PC-3 (cell line): ENCODE measurements at regions not wholly inside any gene's neighbourhood (a gene's known extent, or its start where the extent isn't known, plus 50 kb on each side); places are given as distances from the start of the nearest gene placed in this dataset.

Experiments used
- ATAC-seq: fragments of 200-7000 bp; cut with Tn5 transposase; 2 replicates; pipeline ENCODE4 v1.9.1; 2020; ENCODE audit warnings: mild to moderate bottlenecking, moderate library complexity
- BruUV-seq: library from RNA; stranded (reverse); fragments of 400-500 nt; replicated peaks from 2 replicates; lab custom pipeline; 2021; lab: Mats Ljungman, UMichigan
- CTCF ChIA-PET: fragments of 300-600 bp; sonication (Branson Sonifier 250); formaldehyde crosslinking; loops from one replicate; lab custom pipeline; 2022; ENCODE audit warnings: antibody characterized with exemption; lab: Charles Lee
- POLR2A ChIA-PET: fragments of 300-600 bp; sonication (Branson Sonifier 250); formaldehyde crosslinking; loops from one replicate; lab custom pipeline; 2022; ENCODE audit warnings: antibody characterized with exemption; ENCODE audit not compliant: unreplicated experiment; lab: Charles Lee
- DNase-seq: peaks from one replicate; pipeline ENCODE4 v3.0.0-alpha.2; 2015
- H2AFZ ChIP-seq: fragments of 300-600 bp; sonication (generic); 2 replicates; pipeline ENCODE4 v1.6.0; 2016; ENCODE audit warnings: antibody characterized with exemption, low read length
- H3F3A ChIP-seq: fragments of 300-600 bp; sonication (generic); one replicate; pipeline ENCODE4 v1.6.0; 2017; ENCODE audit warnings: antibody characterized with exemption, low read length, control low read depth, mild to moderate bottlenecking; ENCODE audit not compliant: unreplicated experiment
- H3K27ac ChIP-seq: fragments of 300-600 bp; sonication (generic); 2 replicates; pipeline ENCODE4 v1.5.1; 2016; ENCODE audit warnings: mild to moderate bottlenecking, low read length
- H3K27me3 ChIP-seq: fragments of 300-600 bp; sonication (generic); 2 replicates; pipeline ENCODE4 v1.6.1; 2016; ENCODE audit warnings: low read length, mixed read lengths
- H3K36me3 ChIP-seq: fragments of 300-600 bp; sonication (generic); 2 replicates; pipeline ENCODE4 v1.6.1; 2016; ENCODE audit warnings: low read depth, mixed run types, low read length, mixed read lengths
- H3K4me1 ChIP-seq: fragments of 300-600 bp; sonication (generic); 2 replicates; pipeline ENCODE4 v1.5.1; 2016; ENCODE audit warnings: low read length; ENCODE audit not compliant: insufficient read depth
- H3K4me2 ChIP-seq: fragments of 300-600 bp; sonication (generic); 2 replicates; pipeline ENCODE4 v1.6.0; 2016; ENCODE audit warnings: low read length
- H3K4me3 ChIP-seq: fragments of 300-600 bp; sonication (generic); 2 replicates; pipeline ENCODE4 v1.5.1; 2016; ENCODE audit warnings: mild to moderate bottlenecking, low read length, mixed read lengths
- H3K79me2 ChIP-seq: fragments of 300-600 bp; sonication (generic); 2 replicates; pipeline ENCODE4 v1.6.1; 2017; ENCODE audit warnings: low read length, mixed read lengths
- H3K9ac ChIP-seq: fragments of 300-600 bp; sonication (generic); 2 replicates; pipeline ENCODE4 v1.6.0; 2016; ENCODE audit warnings: mild to moderate bottlenecking, low read length
- H3K9me2 ChIP-seq: fragments of 300-600 bp; sonication (generic); replicated peaks from 2 replicates; pipeline ENCODE4 v1.6.1; 2016; ENCODE audit warnings: mixed run types, low read length, mixed read lengths
- H3K9me3 ChIP-seq: fragments of 300-600 bp; sonication (generic); 2 replicates; pipeline ENCODE4 v1.6.1; 2016; ENCODE audit warnings: low read length, mixed read lengths
- H4K20me1 ChIP-seq: fragments of 300-600 bp; sonication (generic); 2 replicates; pipeline ENCODE4 v1.6.1; 2016; ENCODE audit warnings: low read length, mixed read lengths
- EZH2 ChIP-seq: fragments of 300-600 bp; sonication (generic); IDR thresholded peaks from one replicate; pipeline ENCODE4 v1.6.1; 2017; ENCODE audit warnings: antibody characterized with exemption, mild to moderate bottlenecking, low read length; ENCODE audit not compliant: unreplicated experiment
- EZH2phosphoT487 ChIP-seq: fragments of 300-600 bp; sonication (generic); IDR thresholded peaks from 2 replicates; pipeline ENCODE4 v1.6.1; 2018; ENCODE audit warnings: mild to moderate bottlenecking, antibody characterized with exemption, low read length, borderline replicate concordance
- intact Hi-C: fragments of 100-400 bp; cut with micrococcal nuclease; formaldehyde crosslinking; loops from 2 replicates; pipeline ENCODE4 v1.9.0; 2023
- TF ChIP-seq, protein P1 (sequence below): fragments of 300-600 bp; sonication (generic); conservative IDR thresholded peaks from 2 replicates; pipeline ENCODE4 v1.5.1; 2017; ENCODE audit warnings: antibody characterized with exemption, low read depth, mild to moderate bottlenecking, low read length

DNA sequence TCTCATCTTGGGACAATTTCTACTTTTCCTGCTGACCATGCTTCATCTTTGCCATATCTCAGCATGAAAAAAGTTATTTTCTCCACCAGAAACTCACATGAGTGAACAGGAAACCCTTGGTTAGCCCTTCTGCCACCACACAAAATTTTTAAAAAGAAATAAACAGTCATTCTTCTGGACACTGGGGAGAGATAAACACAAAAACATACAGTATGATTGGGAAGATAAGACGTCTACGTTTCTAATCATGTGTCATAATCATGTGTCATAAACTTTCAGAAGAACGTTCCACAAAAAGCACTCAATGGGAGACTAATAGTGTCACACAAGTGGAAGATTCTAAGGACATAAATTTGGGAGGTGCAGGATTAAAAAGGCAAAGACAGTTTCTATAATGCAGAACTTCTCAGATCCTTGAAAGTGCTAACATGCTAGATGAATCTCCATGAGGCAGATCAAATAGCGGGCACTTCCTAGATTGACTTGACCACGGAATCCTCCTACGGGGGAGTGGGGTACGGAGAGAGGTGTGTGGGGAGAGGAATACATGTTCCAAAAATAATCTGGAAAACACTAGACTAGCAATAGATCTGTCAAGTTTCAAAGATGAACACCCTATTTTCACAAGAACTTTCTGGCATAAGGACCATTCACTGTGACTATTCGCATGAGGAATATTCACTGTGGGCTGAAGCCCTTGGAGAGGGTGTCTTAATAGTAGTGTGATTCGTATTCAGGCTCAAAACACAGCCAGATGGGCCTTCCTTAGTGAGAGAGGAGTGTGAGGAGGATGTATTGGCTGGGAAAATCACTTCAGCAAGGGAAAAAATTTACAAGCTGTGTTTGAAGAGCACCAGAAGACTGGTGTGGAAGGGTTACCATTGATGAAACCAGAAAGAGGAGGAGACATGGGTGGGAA lies 206.7 kb downstream of the SETD4 start:
- H3K9ac ChIP-seq = no peak overlapping the region
- no peaks in the 10 kb centered on the region for H3K79me2 ChIP-seq
- BruUV-seq = no TSS peak
- no peaks in the 10 kb centered on the region for H3K9me2 ChIP-seq
- TF ChIP-seq, protein P1, sequence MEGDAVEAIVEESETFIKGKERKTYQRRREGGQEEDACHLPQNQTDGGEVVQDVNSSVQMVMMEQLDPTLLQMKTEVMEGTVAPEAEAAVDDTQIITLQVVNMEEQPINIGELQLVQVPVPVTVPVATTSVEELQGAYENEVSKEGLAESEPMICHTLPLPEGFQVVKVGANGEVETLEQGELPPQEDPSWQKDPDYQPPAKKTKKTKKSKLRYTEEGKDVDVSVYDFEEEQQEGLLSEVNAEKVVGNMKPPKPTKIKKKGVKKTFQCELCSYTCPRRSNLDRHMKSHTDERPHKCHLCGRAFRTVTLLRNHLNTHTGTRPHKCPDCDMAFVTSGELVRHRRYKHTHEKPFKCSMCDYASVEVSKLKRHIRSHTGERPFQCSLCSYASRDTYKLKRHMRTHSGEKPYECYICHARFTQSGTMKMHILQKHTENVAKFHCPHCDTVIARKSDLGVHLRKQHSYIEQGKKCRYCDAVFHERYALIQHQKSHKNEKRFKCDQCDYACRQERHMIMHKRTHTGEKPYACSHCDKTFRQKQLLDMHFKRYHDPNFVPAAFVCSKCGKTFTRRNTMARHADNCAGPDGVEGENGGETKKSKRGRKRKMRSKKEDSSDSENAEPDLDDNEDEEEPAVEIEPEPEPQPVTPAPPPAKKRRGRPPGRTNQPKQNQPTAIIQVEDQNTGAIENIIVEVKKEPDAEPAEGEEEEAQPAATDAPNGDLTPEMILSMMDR = no peak
- TF ChIP-seq EZH2phosphoT487 = no peak
- no peak overlapping the region for H2AFZ ChIP-seq
- ChIA-PET CTCF (no interaction called here), POLR2A (no interaction called here)
- no peaks in the 10 kb centered on the region for H3F3A ChIP-seq
- no peak overlapping the region for H3K4me2 ChIP-seq
- no peaks in the 10 kb centered on the region for H3K27me3 ChIP-seq
- H3K27ac ChIP-seq = no peak overlapping the region
- H3K36me3 ChIP-seq = no peaks in the 10 kb centered on the region
- no peak overlapping the region for H3K4me3 ChIP-seq
- H3K9me3 ChIP-seq = no peaks in the 10 kb centered on the region
- no peaks in the 10 kb centered on the region; the same call in 1 of the 2 replicates for H3K4me1 ChIP-seq
- ATAC-seq = no peak
- H4K20me1 ChIP-seq = no peaks in the 10 kb centered on the region
- no peak for DNase-seq
- intact Hi-C loops = no loop called here

GRCh38 chr21:35852820-35853219 lies 207.5 kb downstream of the SETD4 start:
- ATAC-seq (no peak), DNase-seq (no peak)
- intact Hi-C loops = no loop called here
- no TSS peak for BruUV-seq
- TF ChIP-seq EZH2 (no peak), EZH2phosphoT487 (no peak)
- TF ChIP-seq, protein P1 = no peak
- ChIA-PET CTCF (no interaction called here), POLR2A (no interaction called here)
- Histone ChIP-seq H3K9ac (no peak overlapping the region), H2AFZ (no peak overlapping the region), H3K4me2 (no peak overlapping the region), H4K20me1 (no peaks in the 10 kb centered on the region), H3K27me3 (no peaks in the 10 kb centered on the region), H3K79me2 (no peaks in the 10 kb centered on the region), H3K36me3 (no peaks in the 10 kb centered on the region), H3K4me1 (no peaks in the 10 kb centered on the region; the same call in 1 of the 2 replicates), H3K9me3 (no peaks in the 10 kb centered on the region), H3F3A (no peaks in the 10 kb centered on the region), H3K27ac (no peak overlapping the region), H3K4me3 (no peak overlapping the region), H3K9me2 (no peaks in the 10 kb centered on the region)

DNA sequence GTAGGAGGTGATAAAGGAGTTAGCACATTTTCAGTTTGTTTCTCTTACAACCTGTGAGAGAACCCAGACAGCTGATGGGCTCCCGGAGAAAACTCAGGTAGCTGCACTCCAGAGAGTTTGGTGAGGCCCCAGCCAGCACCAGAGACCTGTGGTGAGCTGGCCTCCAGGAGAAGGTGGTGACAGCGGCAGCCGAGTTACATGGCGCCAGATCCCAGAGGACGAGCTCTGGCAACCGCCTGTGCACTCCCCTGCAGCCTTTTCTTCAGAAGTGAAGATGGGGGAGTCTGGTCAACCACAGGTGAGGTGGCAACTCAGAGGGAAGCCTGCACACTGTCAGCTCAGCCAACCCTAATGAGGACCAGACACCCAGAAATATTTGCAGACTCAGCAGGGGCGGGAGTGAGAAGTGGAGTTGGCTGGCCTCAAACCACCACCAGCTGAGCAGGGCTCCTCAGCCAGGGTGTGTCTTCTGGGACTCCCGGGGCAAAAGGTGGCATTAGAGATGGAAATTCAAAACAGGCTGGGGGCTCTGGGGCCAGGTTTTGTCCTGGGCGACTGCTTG lies 209.7 kb downstream of the SETD4 start:
- BruUV-seq = no TSS peak
- no peak overlapping the region for H3K9ac ChIP-seq
- no peak overlapping the region for H3K4me2 ChIP-seq
- no peaks in the 10 kb centered on the region for H3K79me2 ChIP-seq
- POLR2A ChIA-PET = interaction anchor here (0.5 kb wide), 1 partner anchor 1050 kb away, joined by 4 read pairs; no protein-coding TSS in a partner anchor
- intact Hi-C loops = no loop called here
- TF ChIP-seq EZH2phosphoT487 = no peak
- no peak for TF ChIP-seq EZH2
- TF ChIP-seq, protein P1 = no peak
- no peaks in the 10 kb centered on the region for H3K27me3 ChIP-seq
- no peaks in the 10 kb centered on the region; the same call in 1 of the 2 replicates for H3K4me1 ChIP-seq
- H3K9me3 ChIP-seq = no peaks in the 10 kb centered on the region
- H3K4me3 ChIP-seq = no peak overlapping the region
- ATAC-seq (no peak), DNase-seq (no peak)
- H2AFZ ChIP-seq = no peak overlapping the region
- H4K20me1 ChIP-seq = no peaks in the 10 kb centered on the region
- CTCF ChIA-PET = no interaction called here
- H3F3A ChIP-seq = no peaks in the 10 kb centered on the region
- no peak overlapping the region for H3K27ac ChIP-seq
- H3K9me2 ChIP-seq = no peaks in the 10 kb centered on the region
- no peaks in the 10 kb centered on the region for H3K36me3 ChIP-seq
